ENCODE measurements at regions not wholly inside any gene's neighbourhood (a gene's known extent, or its start where the extent isn't known, plus 50 kb on each side); places are given as distances from the start of the nearest gene placed in this dataset.

DNA sequence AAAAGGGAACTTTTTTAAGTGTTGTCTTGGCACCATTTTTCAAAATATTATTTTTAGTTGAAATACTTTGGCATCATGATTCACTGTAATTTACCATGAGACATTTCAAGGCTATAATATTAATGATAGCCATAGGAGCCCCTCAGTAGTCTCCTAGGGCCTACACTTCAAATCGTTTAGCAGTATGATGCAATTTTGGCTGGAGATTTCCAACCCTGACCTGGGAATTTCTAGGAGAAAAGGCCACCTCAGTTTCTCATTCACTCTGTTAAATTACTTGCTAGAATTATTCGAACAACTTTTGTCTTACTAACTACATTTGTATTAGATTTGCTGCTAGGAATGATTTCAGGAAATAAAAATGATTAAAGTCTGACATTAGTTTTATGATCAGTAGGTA lies 1610.9 kb upstream of the RAG2 start:
- Histone ChIP-seq H4K20me1 (ENCODE audit: insufficient read depth, low read length) (no peaks in the 10 kb centered on the region), H3K9me2 (ENCODE audit: insufficient read depth, low read length) (no peaks in the 10 kb centered on the region), H2AFZ (ENCODE audit: low read length) (no peak overlapping the region), H3K4me2 (ENCODE audit: low read length) (no peak overlapping the region), H3K4me3 (ENCODE audit: low read depth, low read length, poor library complexity, severe bottlenecking) (no peak overlapping the region), H3K9me3 (ENCODE audit: low read length) (no peaks in the 10 kb centered on the region; the same call in 1 of the 2 replicates), H3K27ac (ENCODE audit: low read depth, low read length, poor library complexity, severe bottlenecking) (no peak overlapping the region), H3K36me3 (ENCODE audit: insufficient read depth, low read length) (no peaks in the 10 kb centered on the region), H3K4me1 (ENCODE audit: insufficient read depth, low read length, poor library complexity, severe bottlenecking) (no peaks in the 10 kb centered on the region), H3K79me2 (ENCODE audit: insufficient read depth, low read depth, low read length) (no peaks in the 10 kb centered on the region)
- ChIA-PET CTCF (ENCODE audit: unreplicated experiment) (no interaction called here), POLR2A (no interaction called here)
- DNase-seq (ENCODE audit: low spot score) = no peak
- TF ChIP-seq, protein P1, sequence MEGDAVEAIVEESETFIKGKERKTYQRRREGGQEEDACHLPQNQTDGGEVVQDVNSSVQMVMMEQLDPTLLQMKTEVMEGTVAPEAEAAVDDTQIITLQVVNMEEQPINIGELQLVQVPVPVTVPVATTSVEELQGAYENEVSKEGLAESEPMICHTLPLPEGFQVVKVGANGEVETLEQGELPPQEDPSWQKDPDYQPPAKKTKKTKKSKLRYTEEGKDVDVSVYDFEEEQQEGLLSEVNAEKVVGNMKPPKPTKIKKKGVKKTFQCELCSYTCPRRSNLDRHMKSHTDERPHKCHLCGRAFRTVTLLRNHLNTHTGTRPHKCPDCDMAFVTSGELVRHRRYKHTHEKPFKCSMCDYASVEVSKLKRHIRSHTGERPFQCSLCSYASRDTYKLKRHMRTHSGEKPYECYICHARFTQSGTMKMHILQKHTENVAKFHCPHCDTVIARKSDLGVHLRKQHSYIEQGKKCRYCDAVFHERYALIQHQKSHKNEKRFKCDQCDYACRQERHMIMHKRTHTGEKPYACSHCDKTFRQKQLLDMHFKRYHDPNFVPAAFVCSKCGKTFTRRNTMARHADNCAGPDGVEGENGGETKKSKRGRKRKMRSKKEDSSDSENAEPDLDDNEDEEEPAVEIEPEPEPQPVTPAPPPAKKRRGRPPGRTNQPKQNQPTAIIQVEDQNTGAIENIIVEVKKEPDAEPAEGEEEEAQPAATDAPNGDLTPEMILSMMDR (conservative IDR thresholded peaks at IDR 0.05; ENCODE audit: low read length) = no peak
- TF ChIP-seq EZH2phosphoT487 (IDR thresholded peaks at IDR 0.05; ENCODE audit: borderline replicate concordance, low read depth, low read length) = no peak
- intact Hi-C loops (cut with micrococcal nuclease; ENCODE audit: unreplicated experiment) = no loop called here
- no TSS peak for BruUV-seq (replicated peaks)

DNA sequence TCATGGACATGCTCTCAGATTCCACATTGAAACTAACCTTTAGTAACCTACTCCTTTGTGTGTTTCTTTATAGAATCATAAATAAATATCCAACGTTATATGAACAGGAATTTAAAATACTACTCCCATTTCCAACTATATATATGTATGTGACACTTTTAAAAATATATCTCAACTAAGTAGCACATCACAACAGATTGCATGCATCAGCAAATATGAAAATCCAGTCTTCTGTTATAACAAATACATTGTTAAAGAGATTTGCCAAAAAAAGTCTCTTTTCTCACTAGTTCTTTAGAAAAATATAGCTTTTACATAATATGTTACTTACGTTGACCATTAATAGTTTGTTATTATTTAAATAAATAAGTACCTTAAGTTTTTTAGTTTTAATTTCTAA lies 1608.6 kb upstream of the RAG2 start:
- TF ChIP-seq EZH2phosphoT487 (IDR thresholded peaks at IDR 0.05; ENCODE audit: borderline replicate concordance, low read depth, low read length) = no peak
- TF ChIP-seq, protein P1 (conservative IDR thresholded peaks at IDR 0.05; ENCODE audit: low read length) = no peak
- no TSS peak for BruUV-seq (replicated peaks)

DNA sequence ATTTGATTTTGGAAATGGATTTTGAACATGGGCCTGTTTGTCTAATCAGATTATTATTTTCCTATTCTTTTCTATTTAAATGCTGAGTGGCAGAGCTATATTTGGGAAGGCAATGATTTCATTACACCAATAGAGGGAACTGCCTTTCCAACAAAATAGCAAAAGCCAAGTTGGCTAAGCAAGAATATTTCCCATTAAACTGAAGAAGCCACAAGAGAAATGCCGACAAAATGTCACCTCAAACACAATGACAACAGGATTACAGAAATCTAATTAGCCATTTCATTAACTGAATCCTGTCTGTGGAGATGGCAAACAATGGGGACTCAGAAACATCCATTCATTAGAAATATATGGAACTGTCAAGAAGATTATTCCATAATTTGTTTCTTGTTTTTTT lies 1593.1 kb upstream of the RAG2 start:
- CTCF ChIA-PET (ENCODE audit: unreplicated experiment) = no interaction called here
- Histone ChIP-seq H4K20me1 (ENCODE audit: insufficient read depth, low read length) (no peaks in the 10 kb centered on the region), H3K4me1 (ENCODE audit: insufficient read depth, low read length, poor library complexity, severe bottlenecking) (no peaks in the 10 kb centered on the region), H3K36me3 (ENCODE audit: insufficient read depth, low read length) (no peaks in the 10 kb centered on the region), H3K79me2 (ENCODE audit: insufficient read depth, low read depth, low read length) (no peaks in the 10 kb centered on the region), H3K27ac (ENCODE audit: low read depth, low read length, poor library complexity, severe bottlenecking) (no peak overlapping the region), H3K4me3 (ENCODE audit: low read depth, low read length, poor library complexity, severe bottlenecking) (no peak overlapping the region), H2AFZ (ENCODE audit: low read length) (no peak overlapping the region), H3K9me2 (ENCODE audit: insufficient read depth, low read length) (no peaks in the 10 kb centered on the region), H3K9me3 (ENCODE audit: low read length) (0 out of 2 replicates have a peak, but pooled peaks cover 11% of the 10 kb centered on the region), H3K4me2 (ENCODE audit: low read length) (no peak overlapping the region)
- TF ChIP-seq, protein P1 (conservative IDR thresholded peaks at IDR 0.05; ENCODE audit: low read length) = no peak
- no peak for TF ChIP-seq EZH2phosphoT487 (IDR thresholded peaks at IDR 0.05; ENCODE audit: borderline replicate concordance, low read depth, low read length)
- DNase-seq (ENCODE audit: low spot score) = no peak
- intact Hi-C loops (cut with micrococcal nuclease; ENCODE audit: unreplicated experiment) = no loop called here
- BruUV-seq (replicated peaks) = no TSS peak
- POLR2A ChIA-PET = interaction anchor here (0.5 kb wide), 1 partner anchor 278 kb away, joined by 3 read pairs; no protein-coding TSS in a partner anchor

More for the DNA sequence above, 1608.6 kb upstream of the RAG2 start:
- H3K4me1 ChIP-seq (ENCODE audit: insufficient read depth, low read length, poor library complexity, severe bottlenecking) = no peaks in the 10 kb centered on the region
- no peak overlapping the region for H3K4me2 ChIP-seq (ENCODE audit: low read length)
- CTCF ChIA-PET (ENCODE audit: unreplicated experiment) = no interaction called here
- H3K9me2 ChIP-seq (ENCODE audit: insufficient read depth, low read length) = no peaks in the 10 kb centered on the region
- no peak overlapping the region for H3K27ac ChIP-seq (ENCODE audit: low read depth, low read length, poor library complexity, severe bottlenecking)
- no peaks in the 10 kb centered on the region for H3K79me2 ChIP-seq (ENCODE audit: insufficient read depth, low read depth, low read length)
- H3K9me3 ChIP-seq (ENCODE audit: low read length) = no peaks in the 10 kb centered on the region; the same call in 1 of the 2 replicates
- POLR2A ChIA-PET = no interaction called here
- no peak overlapping the region for H3K4me3 ChIP-seq (ENCODE audit: low read depth, low read length, poor library complexity, severe bottlenecking)
- no peaks in the 10 kb centered on the region for H3K36me3 ChIP-seq (ENCODE audit: insufficient read depth, low read length)
- no peak for DNase-seq (ENCODE audit: low spot score)
- no peak overlapping the region for H2AFZ ChIP-seq (ENCODE audit: low read length)
- no peaks in the 10 kb centered on the region for H4K20me1 ChIP-seq (ENCODE audit: insufficient read depth, low read length)
- intact Hi-C loops (cut with micrococcal nuclease; ENCODE audit: unreplicated experiment) = no loop called here

All from OCI-LY7 (cell line).